HepG2 (cell line): ENCODE measurements at regions not wholly inside any gene's neighbourhood (a gene's known extent, or its start where the extent isn't known, plus 50 kb on each side); places are given as distances from the start of the nearest gene placed in this dataset.

Experiments used
- ATAC-seq: fragments of 200-7000 bp; cut with Tn5 transposase; 3 replicates; pipeline ENCODE4 v1.9.1; 2020; ENCODE audit warnings: mild to moderate bottlenecking, moderate library complexity
- BruUV-seq: library from RNA; stranded (reverse); fragments of 400-500 nt; replicated peaks from 2 replicates; lab custom pipeline; 2021; lab: Mats Ljungman, UMichigan
- CTCF ChIA-PET: fragments of 300-600 bp; formaldehyde crosslinking; extraction: SDS; loops from one replicate; lab custom pipeline; 2021; ENCODE audit warnings: low total read pairs, inconsistent platforms, low intra/inter-chr PET ratio; lab: Yijun Ruan, JAX
- POLR2A ChIA-PET: fragments of 350-600 bp; sonication (Branson Sonifier 250); formaldehyde crosslinking; loops from one replicate; lab custom pipeline; 2020; ENCODE audit warnings: antibody characterized with exemption, inconsistent platforms; lab: Yijun Ruan, JAX
- DNase-seq: peaks from one replicate; pipeline ENCODE4 v3.0.0-alpha.2; 2015; ENCODE audit warnings: low spot score
- FAIRE-seq: peaks from 3 replicates; lab custom pipeline; 2011; peaks lifted over from hg19 to GRCh38; lab: Jason Lieb, UNC
- H2AFZ ChIP-seq: one replicate; pipeline ENCODE4 v1.6.1; 2011; ENCODE audit warnings: low read length, inconsistent platforms
- H3K27ac ChIP-seq: fragments of 300-600 bp; 3 replicates; pipeline ENCODE4 v1.8.0; 2011; ENCODE audit warnings: mixed run types, mild to moderate bottlenecking, mixed read lengths, low read length, inconsistent platforms; ENCODE audit not compliant: insufficient read depth; ENCODE audit errors: extremely low read length
- H3K27me3 ChIP-seq, 2 experiments: fragments of 200-600 bp in 1 of 2; 2 replicates in 1 of 2; 3 replicates in 1 of 2; pipeline versions ENCODE4 v1.6.0 to v1.8.0; 2011; ENCODE audit warnings: low read length in 2 of 2, mild to moderate bottlenecking in 2 of 2, moderate library complexity in 2 of 2, inconsistent platforms in 1 of 2; ENCODE audit not compliant: insufficient read depth in 2 of 2, control insufficient read depth in 1 of 2
- H3K36me3 ChIP-seq, 2 experiments: fragments of 200-600 bp in 1 of 2; replicated peaks in 1 of 2; 2 replicates in 1 of 2; 3 replicates in 1 of 2; pipeline versions ENCODE4 v1.5.1 to v1.8.0; 2011; ENCODE audit warnings: low read length in 2 of 2, inconsistent platforms in 1 of 2; ENCODE audit not compliant: insufficient read depth in 2 of 2, control insufficient read depth in 1 of 2
- H3K4me1 ChIP-seq: 2 replicates; pipeline ENCODE4 v1.5.1; 2012; ENCODE audit warnings: low read length, inconsistent platforms; ENCODE audit not compliant: insufficient read depth
- H3K4me2 ChIP-seq: 2 replicates; pipeline ENCODE4 v1.6.0; 2011; ENCODE audit warnings: low read depth, low read length, inconsistent platforms
- H3K4me3 ChIP-seq, 3 experiments: fragments of 200-600 bp in 1 of 3; sonication (generic), shearing (Covaris generic) in 1 of 3; replicated peaks in 1 of 3; 2 replicates each; pipeline ENCODE4 v1.5.1; 2011 to 2016; ENCODE audit warnings: low read length in 3 of 3, inconsistent platforms in 2 of 3, low read depth in 2 of 3, mild to moderate bottlenecking in 2 of 3, control low read depth in 1 of 3, mixed read lengths in 1 of 3; ENCODE audit not compliant: insufficient read depth in 1 of 3
- H3K79me2 ChIP-seq: one replicate; pipeline ENCODE4 v1.6.1; 2011; ENCODE audit warnings: low read length, inconsistent platforms; ENCODE audit not compliant: insufficient read depth
- H3K9ac ChIP-seq: 2 replicates; pipeline ENCODE4 v1.6.0; 2011; ENCODE audit warnings: mild to moderate bottlenecking, low read depth, low read length, inconsistent platforms; ENCODE audit not compliant: insufficient read depth
- H3K9me3 ChIP-seq: 2 replicates; pipeline ENCODE4 v1.5.1; 2012; ENCODE audit warnings: mild to moderate bottlenecking, low read length
- H4K20me1 ChIP-seq: 2 replicates; pipeline ENCODE4 v1.6.0; 2011; ENCODE audit warnings: inconsistent platforms, mild to moderate bottlenecking, low read length, moderate library complexity; ENCODE audit not compliant: insufficient read depth
- ZHX1 ChIP-seq: sonication (generic); formaldehyde crosslinking; IDR thresholded peaks from 2 replicates; pipeline ENCODE4 v1.8.1; 2022; ENCODE audit warnings: low read depth, mild to moderate bottlenecking, missing genetic modification reagents
- WGBS: methylation state at CpG from one replicate; pipeline ENCODE4 v1.1.6; 2017; ENCODE audit warnings: low lambda C conversion rate; 5-methylcytosine and 5-hydroxymethylcytosine counted together
- in situ Hi-C: cut with HindIII; loops from 2 replicates; pipeline ENCODE4 v1.10.0; 2017; ENCODE audit warnings: low pct_unique_long_range_greater_than_20kb; ENCODE audit not compliant: extremely low pct_ligation_motif_present
- intact Hi-C: fragments of 100-400 bp; cut with micrococcal nuclease; formaldehyde crosslinking; loops from one replicate; pipeline ENCODE4 v1.10.0; 2022; ENCODE audit not compliant: unreplicated experiment

GRCh38 chr13:111792956-111793355 is 274.0 kb upstream of the SOX1 start:
- Histone ChIP-seq H3K9ac (no peak overlapping the region), H3K36me3 (no peaks in the 10 kb centered on the region), H3K27ac (no peak overlapping the region), H3K4me2 (no peak overlapping the region), H4K20me1 (no peaks in the 10 kb centered on the region), H3K4me3 (no peak overlapping the region), H2AFZ (no peak overlapping the region), H3K27me3 (peaks cover 0 to 10% of the 10 kb centered on the region in 2 experiments; a peak in 1 of 5 replicates), H3K9me3 (no peaks in the 10 kb centered on the region), H3K79me2 (no peaks in the 10 kb centered on the region), H3K4me1 (no peaks in the 10 kb centered on the region)
- TF ChIP-seq ZHX1 (CRISPR knock-in tag) = no peak
- no TSS peak for BruUV-seq
- 15% methylated on average over 6 of the region's 6 CpGs for WGBS
- ChIA-PET POLR2A (no interaction called here), CTCF (no interaction called here)
- in situ Hi-C loops = no loop called here
- no peak for ATAC-seq
- intact Hi-C loops = no loop called here
- no peak for FAIRE-seq
- no peak for DNase-seq
